Heart left ventricle (tissue), 16 donors: ENCODE measurements at regions not wholly inside any gene's neighbourhood (a gene's known extent, or its start where the extent isn't known, plus 50 kb on each side); places are given as distances from the start of the nearest gene placed in this dataset.

Experiments used
- ATAC-seq, 4 donors: fragments of 200-7000 bp; cut with Tn5 transposase; one replicate each; pipeline ENCODE4 v1.9.1; 2020 to 2022; ENCODE audit warnings: moderate library complexity in 4 of 4, mild to moderate bottlenecking in 3 of 4, moderate number of reproducible peaks in 1 of 4
- DNase-seq, 5 donors: peaks; one replicate each; pipeline ENCODE4 v3.0.0-alpha.2; 2020
- H3K27ac ChIP-seq, 12 donors: fragments of 200-600 bp; sonication (generic) in 4 of 12; one replicate each; pipeline versions ENCODE4 v1.5.0 to v1.8.0; 2016 to 2022; ENCODE audit warnings: mild to moderate bottlenecking in 2 of 12
- H3K27me3 ChIP-seq, 9 donors: fragments of 200-600 bp; sonication (generic) in 2 of 9; one replicate each; pipeline versions ENCODE4 v1.5.1 to v1.8.0; 2016 to 2022; ENCODE audit warnings: mild to moderate bottlenecking in 3 of 9
- H3K36me3 ChIP-seq, 9 donors: fragments of 200-600 bp; sonication (generic) in 2 of 9; one replicate each; pipeline versions ENCODE4 v1.5.0 to v1.8.0; 2018 to 2022; ENCODE audit warnings: mild to moderate bottlenecking in 2 of 9
- H3K4me1 ChIP-seq, 12 donors: fragments of 200-600 bp; sonication (generic) in 4 of 12; one replicate each; pipeline versions ENCODE4 v1.5.0 to v1.8.0; 2016 to 2022; ENCODE audit warnings: mild to moderate bottlenecking in 3 of 12
- H3K4me3 ChIP-seq, 12 donors: fragments of 200-600 bp; sonication (generic) in 4 of 12; one replicate each; pipeline versions ENCODE4 v1.5.0 to v1.8.0; 2017 to 2022; ENCODE audit warnings: mild to moderate bottlenecking in 9 of 12, moderate library complexity in 4 of 12
- H3K9me3 ChIP-seq, 12 donors: fragments of 200-600 bp; sonication (generic) in 4 of 12; one replicate each; pipeline versions ENCODE4 v1.5.0 to v1.8.0; 2016 to 2022; ENCODE audit warnings: mild to moderate bottlenecking in 1 of 12
- CTCF ChIP-seq, 12 donors: fragments of 200-600 bp; sonication (generic) in 4 of 12; IDR thresholded peaks; one replicate each; pipeline versions ENCODE4 v1.5.0 to v1.8.0; 2018 to 2022; ENCODE audit warnings: antibody characterized with exemption in 12 of 12, mild to moderate bottlenecking in 5 of 12
- POLR2A ChIP-seq, 2 donors: fragments of 450-650 bp; IDR thresholded peaks; one replicate each; pipeline ENCODE4 v1.6.1; 2017; ENCODE audit warnings: antibody characterized with exemption in 2 of 2, mild to moderate bottlenecking in 2 of 2, moderate library complexity in 2 of 2
- WGBS, 4 donors: extraction: QIAGEN DNeasy Blood & Tissue Kit in 2 of 4; methylation state at CpG; one replicate each; pipeline versions ENCODE4 v1.1.5 to v1.1.7; 2013 to 2018; 5-methylcytosine and 5-hydroxymethylcytosine counted together
- intact Hi-C, 10 donors: fragments of 100-400 bp; cut with DNase I; formaldehyde crosslinking; loops; one replicate each; pipeline versions ENCODE4 v1.11.1 to v1.14.2; 2022
- donor health status: ischemic (EF 13 %, LVEDD 7.1; RV severe dilation, severe dysfunction).
- donor health status: healthy with polysubstance abuse.
- donor health status: DM: no; HTN: yes; CAD: no.
- donor health status: DM: no; HTN: no; CAD: no.
- donor health status: ischemic (EF 25% LVEDD 6.9; RV normal size, moderate dysfunction).
- donor health status: ischemic (EF 25% LVEDD 5.7; RV mildly dilated, moderate dysfunction).
- donor health status: healthy.
- donor health status: DM: yes; HTN: yes; CAD: no.
- donor health status: ischemic (EF 35%, LVEDD 5.7; RV mildly dilated, moderate dysfunction).
- donor health status: nonischemic (EF 11% LVEDD 7.7; RV severe dilation, severe dysfunction).
- donor health status: DM: yes; HTN: yes; CAD: no.
- donor health status: PGD.
- donor health status: ischemic (EF 29% LVEDD 5.4; RV normal size, mild dysfunction).
- donor health status: nonischemic (EF 23%, LVEDD 6.1; RV moderate dilation, normal function).

GRCh38 chr6:4365686-4366085 lies 230.3 kb upstream of the ECI2 start:
- intact Hi-C loops, result no loop called here
- H3K4me3 ChIP-seq, result no peak overlapping the region
- no peaks in the 10 kb centered on the region for H3K27me3 ChIP-seq
- ATAC-seq, result no peak
- H3K4me1 ChIP-seq, result peaks cover 0 to 18% (median 14%) of the 10 kb centered on the region in 12 donors
- no peaks in the 10 kb centered on the region for H3K9me3 ChIP-seq
- 66 to 91% (median 78%) methylated on average over 3 of the region's 3 CpGs for WGBS, 4 donors
- no peaks in the 10 kb centered on the region for H3K36me3 ChIP-seq
- TF ChIP-seq POLR2A (IDR thresholded peaks at IDR 0.05) (no peak), CTCF (IDR thresholded peaks at IDR 0.05) (no peak)
- no peak overlapping the region for H3K27ac ChIP-seq
- no peak for DNase-seq

DNA sequence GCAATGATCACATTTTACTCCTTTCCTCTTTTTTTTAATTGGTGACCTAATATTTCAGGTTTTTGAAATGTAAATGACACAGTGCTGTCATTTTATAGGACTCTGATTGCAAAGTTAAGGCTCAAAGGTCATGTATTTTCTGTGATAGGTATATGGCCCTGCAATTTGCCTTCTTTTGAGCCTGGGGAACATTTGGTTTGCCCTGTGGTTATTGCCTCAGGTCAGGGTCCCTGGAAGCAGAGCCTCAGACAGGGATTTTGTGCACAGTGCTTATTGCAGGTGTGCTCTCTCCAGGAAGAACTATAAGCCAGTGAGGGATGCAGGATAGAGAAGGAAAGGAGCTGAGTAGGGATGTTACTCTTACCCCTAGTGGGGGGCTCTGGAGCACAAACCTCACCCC lies 229.3 kb upstream of the ECI2 start:
- H3K4me3 ChIP-seq, result no peak overlapping the region
- no peak overlapping the region for H3K27ac ChIP-seq
- ATAC-seq (no peak), DNase-seq (no peak)
- no peaks in the 10 kb centered on the region for H3K36me3 ChIP-seq
- intact Hi-C loops, result no loop called here
- TF ChIP-seq CTCF (IDR thresholded peaks at IDR 0.05), result no peak
- no peak for TF ChIP-seq POLR2A (IDR thresholded peaks at IDR 0.05)
- peaks cover 0 to 10% (median 8%) of the 10 kb centered on the region in 12 donors for H3K4me1 ChIP-seq
- H3K9me3 ChIP-seq, result no peaks in the 10 kb centered on the region
- H3K27me3 ChIP-seq, result no peaks in the 10 kb centered on the region

GRCh38 chr6:4364172-4364571 lies 228.8 kb upstream of the ECI2 start:
- Histone ChIP-seq H3K36me3 (no peaks in the 10 kb centered on the region), H3K9me3 (no peaks in the 10 kb centered on the region), H3K27ac (no peak overlapping the region), H3K4me3 (no peak overlapping the region), H3K4me1 (peaks cover 0 to 10% (median 7%) of the 10 kb centered on the region in 12 donors), H3K27me3 (no peaks in the 10 kb centered on the region)
- DNase-seq (no peak), ATAC-seq (no peak)
- intact Hi-C loops, result no loop called here
- TF ChIP-seq CTCF (IDR thresholded peaks at IDR 0.05) (no peak), POLR2A (IDR thresholded peaks at IDR 0.05) (no peak)

DNA sequence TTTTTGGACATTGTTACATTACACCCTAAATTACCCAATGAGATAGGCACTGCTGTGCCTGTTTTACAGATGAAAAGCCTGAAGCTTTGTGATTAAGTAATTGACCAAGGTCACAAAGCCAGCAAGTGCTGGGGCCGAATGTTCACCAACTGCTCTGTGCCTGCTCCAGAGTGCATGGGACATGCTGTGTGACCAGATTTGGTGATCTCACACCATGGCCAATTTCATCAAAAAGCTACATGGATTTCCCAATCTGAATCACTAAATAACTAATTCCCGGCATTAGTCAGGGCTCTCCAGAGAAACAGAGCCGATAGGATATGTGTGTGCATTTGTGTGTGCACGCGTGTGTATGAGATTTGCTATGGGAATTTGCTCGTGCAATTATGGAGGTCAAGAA lies 228.3 kb upstream of the ECI2 start:
- intact Hi-C loops, result no loop called here
- ATAC-seq, result no peak
- Histone ChIP-seq H3K36me3 (no peaks in the 10 kb centered on the region), H3K27me3 (no peaks in the 10 kb centered on the region), H3K4me3 (no peak overlapping the region), H3K27ac (no peak overlapping the region), H3K9me3 (no peaks in the 10 kb centered on the region), H3K4me1 (peaks cover 0 to 11% (median 8%) of the 10 kb centered on the region in 12 donors)
- WGBS, 4 donors, result 75 to 80% (median 79%) methylated on average over 6 of the region's 6 CpGs
- TF ChIP-seq POLR2A (IDR thresholded peaks at IDR 0.05) (no peak), CTCF (IDR thresholded peaks at IDR 0.05) (no peak)
- no peak for DNase-seq
